Fibroblast of the aortic adventitia (primary cell): ENCODE measurements at regions not wholly inside any gene's neighbourhood (a gene's known extent, or its start where the extent isn't known, plus 50 kb on each side); places are given as distances from the start of the nearest gene placed in this dataset.

Experiments used
- DNase-seq: peaks from one replicate; pipeline ENCODE4 v3.0.0-alpha.2; 2010; ENCODE audit warnings: low read depth
- H3K4me3 ChIP-seq: 2 replicates; pipeline ENCODE4 v1.5.1; 2011; ENCODE audit warnings: low read depth, mild to moderate bottlenecking, control low read depth, low read length, moderate library complexity
- TF ChIP-seq, protein P1 (sequence below): IDR thresholded peaks from 2 replicates; pipeline ENCODE4 v1.5.1; 2011; ENCODE audit warnings: mild to moderate bottlenecking, low read length, control low read depth, inconsistent platforms; ENCODE audit not compliant: insufficient read depth

DNA sequence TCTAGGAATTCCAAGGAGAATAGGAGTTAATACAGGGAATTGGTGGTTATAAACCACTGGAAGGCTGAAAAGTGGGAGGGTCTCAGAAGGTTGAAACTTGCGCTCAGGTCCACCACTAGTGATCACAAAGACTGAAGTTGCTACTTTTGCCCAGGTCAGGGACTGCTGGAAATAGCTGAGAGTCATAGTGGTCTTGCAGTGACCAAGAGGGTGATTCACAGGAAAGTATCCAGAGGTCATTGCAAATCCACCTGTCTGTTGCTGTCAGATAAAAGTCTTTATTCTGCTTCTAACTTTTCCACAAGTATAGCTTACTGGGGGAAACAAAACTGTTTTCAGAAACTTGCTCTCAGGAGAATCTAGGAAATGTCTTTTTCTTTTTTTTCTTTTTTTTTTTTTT is 211.5 kb upstream of the PRSS1 start:
- TF ChIP-seq, protein P1, sequence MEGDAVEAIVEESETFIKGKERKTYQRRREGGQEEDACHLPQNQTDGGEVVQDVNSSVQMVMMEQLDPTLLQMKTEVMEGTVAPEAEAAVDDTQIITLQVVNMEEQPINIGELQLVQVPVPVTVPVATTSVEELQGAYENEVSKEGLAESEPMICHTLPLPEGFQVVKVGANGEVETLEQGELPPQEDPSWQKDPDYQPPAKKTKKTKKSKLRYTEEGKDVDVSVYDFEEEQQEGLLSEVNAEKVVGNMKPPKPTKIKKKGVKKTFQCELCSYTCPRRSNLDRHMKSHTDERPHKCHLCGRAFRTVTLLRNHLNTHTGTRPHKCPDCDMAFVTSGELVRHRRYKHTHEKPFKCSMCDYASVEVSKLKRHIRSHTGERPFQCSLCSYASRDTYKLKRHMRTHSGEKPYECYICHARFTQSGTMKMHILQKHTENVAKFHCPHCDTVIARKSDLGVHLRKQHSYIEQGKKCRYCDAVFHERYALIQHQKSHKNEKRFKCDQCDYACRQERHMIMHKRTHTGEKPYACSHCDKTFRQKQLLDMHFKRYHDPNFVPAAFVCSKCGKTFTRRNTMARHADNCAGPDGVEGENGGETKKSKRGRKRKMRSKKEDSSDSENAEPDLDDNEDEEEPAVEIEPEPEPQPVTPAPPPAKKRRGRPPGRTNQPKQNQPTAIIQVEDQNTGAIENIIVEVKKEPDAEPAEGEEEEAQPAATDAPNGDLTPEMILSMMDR = no peak
- H3K4me3 ChIP-seq = no peak overlapping the region
- no peak for DNase-seq

DNA sequence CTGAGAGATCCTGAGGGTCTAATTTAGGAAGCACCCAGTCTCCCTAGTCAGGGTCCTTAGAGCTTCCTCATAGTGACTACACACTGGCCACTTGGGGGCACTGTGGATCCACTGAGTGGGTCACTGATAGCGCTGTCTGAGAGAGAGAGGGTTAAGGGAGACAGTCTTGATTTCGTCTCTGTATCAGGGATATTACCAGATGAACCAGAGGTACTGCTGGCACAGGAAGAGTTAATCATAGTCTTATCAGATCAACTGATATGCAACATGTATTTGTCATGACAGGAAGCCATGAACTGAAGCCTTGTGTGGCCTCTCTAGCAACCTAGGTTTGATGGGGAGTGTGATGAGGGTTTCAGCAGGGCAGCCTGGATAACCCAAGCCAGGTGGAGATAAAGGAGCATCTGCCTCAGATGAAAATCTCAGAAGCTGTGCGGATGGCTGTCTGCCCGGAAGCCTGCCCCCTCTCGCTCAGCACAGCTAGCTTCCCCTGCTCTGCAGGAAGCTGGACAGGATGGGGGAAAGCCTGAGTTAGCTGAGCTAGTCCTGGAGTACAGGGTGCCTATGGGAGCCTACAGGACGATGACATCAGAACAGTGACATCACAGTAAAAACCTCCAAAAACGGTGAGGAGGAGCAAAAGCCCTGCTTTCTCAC is 214.0 kb upstream of the PRSS1 start:
- no peak overlapping the region for H3K4me3 ChIP-seq
- peak; percentile 91 for DNase-seq
- TF ChIP-seq, protein P1 = peak; percentile 94

- TF ChIP-seq, protein P1 = no peak
- DNase-seq = no peak
- no peak overlapping the region for H3K4me3 ChIP-seq
Observed at GRCh38 chr7:142534726-142535122, 214.5 kb upstream of the PRSS1 start.

- no peak overlapping the region for H3K4me3 ChIP-seq
- TF ChIP-seq, protein P1 = no peak
- no peak for DNase-seq
Observed at GRCh38 chr7:142533920-142534319, 215.4 kb upstream of the PRSS1 start.

DNA sequence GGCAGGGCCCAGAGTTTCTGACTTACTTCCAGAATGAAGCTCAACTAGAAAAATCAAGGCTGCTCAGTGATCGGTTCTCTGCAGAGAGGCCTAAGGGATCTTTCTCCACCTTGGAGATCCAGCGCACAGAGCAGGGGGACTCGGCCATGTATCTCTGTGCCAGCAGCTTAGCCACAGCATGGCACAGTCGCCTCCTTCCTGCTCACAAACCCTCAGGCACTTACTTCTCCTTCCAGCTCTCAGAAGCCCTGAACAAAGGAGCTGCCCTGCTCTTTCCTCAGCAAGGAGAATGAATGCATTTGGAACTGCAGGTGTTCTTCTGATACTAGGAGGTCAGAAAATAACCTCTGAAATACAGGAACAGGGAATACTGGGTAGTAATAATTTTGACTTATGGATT is 219.7 kb upstream of the PRSS1 start:
- no peak for DNase-seq
- no peak overlapping the region for H3K4me3 ChIP-seq
- TF ChIP-seq, protein P1 = no peak

DNA sequence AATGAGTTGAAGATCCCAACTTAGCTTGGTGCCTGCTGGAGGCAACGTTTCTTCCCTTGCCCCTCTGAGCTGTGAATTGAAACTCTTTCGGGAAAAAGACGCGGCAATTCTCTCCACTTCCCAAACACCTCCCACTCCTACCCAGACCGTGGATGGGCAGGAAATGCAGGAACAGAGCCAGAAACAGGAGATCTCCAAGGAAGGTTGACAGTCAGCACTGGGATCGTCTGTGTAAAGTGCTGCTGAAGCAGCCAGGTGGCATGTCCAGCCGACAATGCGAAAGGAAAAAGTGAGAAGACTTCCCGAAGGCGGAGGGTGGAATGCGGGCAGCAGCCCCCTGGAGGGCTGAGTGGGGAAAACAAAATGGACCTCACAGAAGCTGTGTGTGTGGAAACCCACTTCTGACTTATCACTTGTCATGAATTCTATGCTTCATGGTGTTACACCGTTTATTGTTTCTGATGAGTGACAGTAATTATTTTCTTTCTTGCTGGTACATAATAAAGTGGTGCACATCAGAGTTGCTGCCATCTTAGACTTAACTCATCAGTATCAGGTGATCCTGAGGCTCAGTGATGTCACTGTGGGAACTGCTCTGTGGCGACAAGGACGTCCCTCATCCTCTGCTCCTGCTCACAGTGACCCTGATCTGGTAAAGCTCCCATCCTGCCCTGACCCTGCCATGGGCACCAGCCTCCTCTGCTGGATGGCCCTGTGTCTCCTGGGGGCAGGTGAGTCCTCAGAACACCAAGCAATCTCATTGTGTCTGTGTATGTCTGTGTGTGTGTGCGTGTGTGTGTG is 220.5 kb upstream of the PRSS1 start:
- no peak for DNase-seq
- no peak overlapping the region for H3K4me3 ChIP-seq
- TF ChIP-seq, protein P1 = no peak
